Heart right ventricle (tissue), 16 donors: ENCODE measurements at regions not wholly inside any gene's neighbourhood (a gene's known extent, or its start where the extent isn't known, plus 50 kb on each side); places are given as distances from the start of the nearest gene placed in this dataset.

Experiments
- ATAC-seq, 8 donors: fragments of 200-7000 bp; cut with Tn5 transposase; one replicate each; pipeline ENCODE4 v1.9.1; 2020; ENCODE audit warnings: mild to moderate bottlenecking in 8 of 8, moderate library complexity in 8 of 8, moderate number of reproducible peaks in 1 of 8
- DNase-seq, 2 donors: peaks; one replicate each; pipeline ENCODE4 v3.0.0-alpha.2; 2020
- H3K27ac ChIP-seq, 10 donors: fragments of 200-600 bp; sonication (generic) in 2 of 10; one replicate each; pipeline versions ENCODE4 v1.5.0 to v1.8.0; 2020 to 2022; ENCODE audit warnings: mild to moderate bottlenecking in 3 of 10
- H3K27me3 ChIP-seq, 7 donors: fragments of 200-600 bp; one replicate each; pipeline ENCODE4 v1.8.0; 2021 to 2022; ENCODE audit warnings: mild to moderate bottlenecking in 2 of 7
- H3K36me3 ChIP-seq, 9 donors: fragments of 200-600 bp; sonication (generic) in 1 of 9; one replicate each; pipeline versions ENCODE4 v1.5.0 to v1.8.0; 2020 to 2022; ENCODE audit warnings: mild to moderate bottlenecking in 2 of 9
- H3K4me1 ChIP-seq, 9 donors: fragments of 200-600 bp; sonication (generic) in 1 of 9; one replicate each; pipeline versions ENCODE4 v1.5.0 to v1.8.0; 2020 to 2022; ENCODE audit warnings: mild to moderate bottlenecking in 4 of 9
- H3K4me3 ChIP-seq, 10 donors: fragments of 200-600 bp; sonication (generic) in 2 of 10; one replicate each; pipeline versions ENCODE4 v1.5.0 to v1.8.0; 2020 to 2022; ENCODE audit warnings: mild to moderate bottlenecking in 7 of 10, moderate library complexity in 2 of 10
- H3K9me3 ChIP-seq, 11 donors: fragments of 200-600 bp in 10 of 11; sonication (generic) in 2 of 11; one replicate each; pipeline versions ENCODE4 v1.5.0 to v1.8.0; 2013 to 2022; ENCODE audit warnings: mild to moderate bottlenecking in 2 of 11, control low read depth in 1 of 11, moderate library complexity in 1 of 11
- CTCF ChIP-seq, 9 donors: fragments of 200-600 bp; sonication (generic) in 2 of 9; IDR thresholded peaks; one replicate each; pipeline versions ENCODE4 v1.5.0 to v1.8.0; 2021 to 2022; ENCODE audit warnings: antibody characterized with exemption in 9 of 9, mild to moderate bottlenecking in 5 of 9, moderate library complexity in 1 of 9
- WGBS, 2 donors: extraction: QIAGEN DNeasy Blood & Tissue Kit; methylation state at CpG; one replicate each; pipeline ENCODE4 v1.1.7; 2013; ENCODE audit warnings: inconsistent platforms in 1 of 2; 5-methylcytosine and 5-hydroxymethylcytosine counted together
- intact Hi-C, 10 donors: fragments of 100-400 bp; cut with DNase I; formaldehyde crosslinking; loops; one replicate each; pipeline versions ENCODE4 v1.11.1 to v1.14.2; 2022
- donor health status: Arrhythmogenic right ventricular cardiomyopathy.
- donor health status: ischemic (EF 13 %, LVEDD 7.1; RV severe dilation, severe dysfunction).
- donor health status: healthy with polysubstance abuse.
- donor health status: DM: no; HTN: yes; CAD: no.
- donor health status: DM: no; HTN: no; CAD: no.
- donor health status: ischemic (EF 25% LVEDD 6.9; RV normal size, moderate dysfunction).
- donor health status: ischemic (EF 25% LVEDD 5.7; RV mildly dilated, moderate dysfunction).
- donor health status: healthy.
- donor health status: DM: yes; HTN: yes; CAD: no.
- donor health status: Ischemic cardiomyopathy.
- donor health status: ischemic (EF 35%, LVEDD 5.7; RV mildly dilated, moderate dysfunction).
- donor health status: nonischemic (EF 11% LVEDD 7.7; RV severe dilation, severe dysfunction).
- donor health status: DM: yes; HTN: yes; CAD: no.
- donor health status: PGD.
- donor health status: ischemic (EF 29% LVEDD 5.4; RV normal size, mild dysfunction).
- donor health status: nonischemic (EF 23%, LVEDD 6.1; RV moderate dilation, normal function).

- WGBS, 2 donors = 82% methylated on average over 28 of the region's 28 CpGs
- peaks cover 0 to 75% (median 22%) of the 10 kb centered on the region in 7 donors for H3K27me3 ChIP-seq
- no peak overlapping the region for H3K27ac ChIP-seq
- TF ChIP-seq CTCF (IDR thresholded peaks at IDR 0.05) = no peak
- intact Hi-C loops = loop anchor here (5.0 to 10.0 kb wide), 14 partner anchors 222 to 1100 kb away; partner anchors contain the start of gene C10orf143 (in 2 of the 10)
- DNase-seq = no peak
- H3K9me3 ChIP-seq = no peaks in the 10 kb centered on the region
- H3K4me3 ChIP-seq = no peak overlapping the region
- peaks cover 0 to 20% (median 3%) of the 10 kb centered on the region in 9 donors for H3K4me1 ChIP-seq
- ATAC-seq = no peak
- H3K36me3 ChIP-seq = no peaks in the 10 kb centered on the region
These were observed 434.4 kb upstream of the MGMT start for GRCh38 chr10:129032372-129033313.

- Histone ChIP-seq H3K4me3 (no peak overlapping the region), H3K4me1 (peaks cover 0 to 21% (median 3%) of the 10 kb centered on the region in 9 donors), H3K27ac (no peak overlapping the region), H3K27me3 (peaks cover 0 to 78% (median 16%) of the 10 kb centered on the region in 7 donors), H3K36me3 (no peaks in the 10 kb centered on the region), H3K9me3 (no peaks in the 10 kb centered on the region)
- TF ChIP-seq CTCF (IDR thresholded peaks at IDR 0.05) = no peak
- ATAC-seq (no peak), DNase-seq (no peak)
- 84 to 85% methylated on average over 8 of the region's 8 CpGs for WGBS, 2 donors
- intact Hi-C loops = loop anchor here (5.0 to 10.0 kb wide), 14 partner anchors 221 to 1099 kb away; partner anchors contain the start of gene C10orf143 (in 2 of the 10)
These were observed 433.7 kb upstream of the MGMT start for GRCh38 chr10:129033340-129033739.

- intact Hi-C loops = loop anchor here (2.0 to 10.0 kb wide), 15 partner anchors 221 to 1098 kb away; partner anchors contain the start of gene C10orf143 (in 2 of the 10)
- 68 to 76% methylated on average over 14 of the region's 14 CpGs for WGBS, 2 donors
- no peak for ATAC-seq
- H3K9me3 ChIP-seq = no peaks in the 10 kb centered on the region
- no peak overlapping the region for H3K4me3 ChIP-seq
- no peak for DNase-seq
- no peaks in the 10 kb centered on the region for H3K36me3 ChIP-seq
- H3K27ac ChIP-seq = no peak overlapping the region
- peaks cover 0 to 73% (median 12%) of the 10 kb centered on the region in 7 donors for H3K27me3 ChIP-seq
- peaks cover 0 to 26% (median 3%) of the 10 kb centered on the region in 9 donors for H3K4me1 ChIP-seq
- TF ChIP-seq CTCF (IDR thresholded peaks at IDR 0.05) = no peak
These were observed 433.2 kb upstream of the MGMT start for GRCh38 chr10:129033790-129034272.

- Histone ChIP-seq H3K4me1 (peaks cover 0 to 40% (median 13%) of the 10 kb centered on the region in 9 donors), H3K27me3 (peaks cover 0 to 69% (median 12%) of the 10 kb centered on the region in 7 donors), H3K9me3 (no peaks in the 10 kb centered on the region), H3K4me3 (peak overlapping the region in 1 of 10 donors; percentile 17), H3K36me3 (no peaks in the 10 kb centered on the region), H3K27ac (no peak overlapping the region)
- intact Hi-C loops = loop anchor here in 3 of 10 donors (2.0 to 10.0 kb wide), 5 partner anchors 220 to 1080 kb away; partner anchors contain the start of gene C10orf143 (in 1 of the 3)
- WGBS, 2 donors = 54 to 68% methylated on average over 24 of the region's 24 CpGs
- ATAC-seq (no peak), DNase-seq (no peak)
- no peak for TF ChIP-seq CTCF (IDR thresholded peaks at IDR 0.05)
These were observed 431.8 kb upstream of the MGMT start for GRCh38 chr10:129035052-129035827.
